GM13976 (cell line): ENCODE measurements at regions not wholly inside any gene's neighbourhood (a gene's known extent, or its start where the extent isn't known, plus 50 kb on each side); places are given as distances from the start of the nearest gene placed in this dataset.

Experiments used
- DNase-seq: peaks from one replicate; pipeline ENCODE4 v3.0.0; 2012; ENCODE audit warnings: low spot score
- CTCF ChIP-seq: IDR thresholded peaks from 2 replicates; pipeline ENCODE4 v1.5.1; 2012; ENCODE audit warnings: borderline replicate concordance, mild to moderate bottlenecking; ENCODE audit not compliant: insufficient read depth; ENCODE audit errors: extremely low read depth, missing control alignments, control extremely low read depth
- in situ Hi-C: fragments of 300-500 bp; cut with MboI; formaldehyde crosslinking; loops from one replicate; pipeline ENCODE4 v1.12.0; 2022; ENCODE audit warnings: low sequenced_read_pairs, mixed read lengths, inconsistent platforms; ENCODE audit not compliant: unreplicated experiment

DNA sequence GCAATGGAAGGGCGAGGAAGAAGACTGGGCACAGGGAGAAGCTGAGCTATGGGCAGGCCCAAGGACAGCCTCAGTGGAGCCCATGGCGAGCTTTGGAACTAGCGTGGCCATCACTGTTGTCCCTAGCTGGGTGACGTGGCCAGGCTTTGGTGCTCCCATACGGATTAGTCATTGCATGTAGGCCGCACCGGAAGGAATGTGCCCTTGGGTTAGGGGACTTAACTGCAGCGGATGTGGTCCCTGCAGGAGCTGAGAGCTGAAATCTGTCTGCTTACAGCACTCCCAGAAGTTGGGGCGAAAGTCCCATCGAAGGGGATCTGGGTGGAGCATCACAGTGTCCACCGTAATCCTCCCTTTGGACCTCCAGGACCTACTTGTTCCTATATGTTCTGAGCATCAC, 133.7 kb downstream of the PAPOLA start:
- no peak for TF ChIP-seq CTCF
- DNase-seq: peak; percentile 5
- in situ Hi-C loops: no loop called here

DNA sequence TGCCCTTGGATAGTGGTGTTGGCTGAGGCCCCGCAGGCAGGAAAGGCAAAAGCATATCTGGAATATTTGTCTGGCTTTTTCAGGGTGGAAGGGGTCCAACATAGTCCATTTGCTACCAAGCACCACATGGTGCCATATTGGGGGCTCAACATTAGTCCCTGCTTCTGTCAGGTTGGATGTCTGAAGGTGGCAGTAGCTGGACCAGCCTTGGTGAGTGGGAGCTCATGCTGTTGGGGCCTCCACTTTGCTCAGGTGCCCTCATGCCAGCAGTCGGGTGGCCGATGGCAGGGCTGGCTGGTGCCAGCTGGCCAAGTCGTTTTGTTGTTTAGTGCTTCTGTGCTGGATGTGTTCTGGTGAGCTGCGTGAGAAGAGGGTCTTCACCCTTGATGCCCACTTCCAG, 135.3 kb downstream of the PAPOLA start:
- no peak for TF ChIP-seq CTCF
- no peak for DNase-seq
- in situ Hi-C loops: no loop called here

DNA sequence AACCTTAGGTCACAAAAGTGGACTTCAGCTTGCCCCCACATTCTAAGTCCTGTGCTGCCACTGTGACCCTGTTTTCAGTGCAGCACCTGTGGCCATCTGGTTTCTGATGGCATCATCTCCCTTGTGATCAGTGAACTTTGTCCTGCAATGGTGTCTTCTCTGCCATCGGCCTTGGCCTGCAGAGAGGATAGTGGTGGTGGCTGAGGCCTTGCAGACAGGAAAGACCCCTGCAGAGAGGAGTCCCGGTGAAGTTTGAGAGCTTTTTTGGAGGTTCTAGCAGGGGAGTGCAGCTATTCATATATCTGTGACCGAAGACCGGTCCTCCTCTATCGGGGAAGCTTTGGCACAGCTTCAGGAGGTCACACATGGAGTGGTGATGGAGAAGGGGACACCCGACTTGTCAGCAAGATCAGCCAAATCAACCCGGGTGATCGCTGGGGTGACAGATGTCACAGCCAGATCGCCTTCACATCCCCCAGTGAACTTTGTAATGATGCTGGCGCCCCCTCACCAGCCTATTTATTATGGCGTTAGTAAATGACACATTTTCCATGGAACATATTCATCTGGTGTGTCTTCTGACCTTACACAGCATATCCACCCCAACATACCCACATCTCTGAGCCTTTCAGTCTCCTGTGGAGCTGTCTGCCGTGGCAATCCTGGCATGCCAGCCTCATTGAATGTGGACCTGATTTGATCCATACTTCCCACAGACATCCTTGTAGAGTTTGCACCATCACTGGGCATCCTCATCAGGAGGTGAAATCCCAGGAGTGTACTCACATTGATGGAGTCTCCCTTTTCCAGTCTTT, 136.1 kb downstream of the PAPOLA start:
- DNase-seq: peak; percentile 6
- in situ Hi-C loops: no loop called here
- TF ChIP-seq CTCF: no peak

DNA sequence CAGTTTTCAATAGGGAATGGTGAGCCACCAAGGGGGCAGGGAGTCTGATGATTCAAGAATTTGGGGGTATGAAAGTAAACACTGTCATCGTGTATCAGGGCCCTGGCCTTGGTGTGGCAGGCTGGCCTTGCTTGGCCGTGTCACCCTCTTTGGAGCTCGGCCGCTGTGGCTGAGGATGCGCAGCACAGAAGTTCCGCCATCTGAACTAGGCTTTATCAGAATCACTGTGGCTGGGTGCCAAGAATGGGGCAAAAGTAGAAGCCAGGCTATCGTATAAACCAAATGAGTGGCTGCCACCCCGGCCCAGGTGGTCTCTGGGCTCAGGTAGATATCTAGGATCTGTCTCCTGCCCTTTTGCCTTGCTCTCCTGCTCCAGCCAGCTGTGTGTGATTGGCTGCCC, 137.4 kb downstream of the PAPOLA start:
- TF ChIP-seq CTCF: no peak
- DNase-seq: no peak
- in situ Hi-C loops: no loop called here

DNA sequence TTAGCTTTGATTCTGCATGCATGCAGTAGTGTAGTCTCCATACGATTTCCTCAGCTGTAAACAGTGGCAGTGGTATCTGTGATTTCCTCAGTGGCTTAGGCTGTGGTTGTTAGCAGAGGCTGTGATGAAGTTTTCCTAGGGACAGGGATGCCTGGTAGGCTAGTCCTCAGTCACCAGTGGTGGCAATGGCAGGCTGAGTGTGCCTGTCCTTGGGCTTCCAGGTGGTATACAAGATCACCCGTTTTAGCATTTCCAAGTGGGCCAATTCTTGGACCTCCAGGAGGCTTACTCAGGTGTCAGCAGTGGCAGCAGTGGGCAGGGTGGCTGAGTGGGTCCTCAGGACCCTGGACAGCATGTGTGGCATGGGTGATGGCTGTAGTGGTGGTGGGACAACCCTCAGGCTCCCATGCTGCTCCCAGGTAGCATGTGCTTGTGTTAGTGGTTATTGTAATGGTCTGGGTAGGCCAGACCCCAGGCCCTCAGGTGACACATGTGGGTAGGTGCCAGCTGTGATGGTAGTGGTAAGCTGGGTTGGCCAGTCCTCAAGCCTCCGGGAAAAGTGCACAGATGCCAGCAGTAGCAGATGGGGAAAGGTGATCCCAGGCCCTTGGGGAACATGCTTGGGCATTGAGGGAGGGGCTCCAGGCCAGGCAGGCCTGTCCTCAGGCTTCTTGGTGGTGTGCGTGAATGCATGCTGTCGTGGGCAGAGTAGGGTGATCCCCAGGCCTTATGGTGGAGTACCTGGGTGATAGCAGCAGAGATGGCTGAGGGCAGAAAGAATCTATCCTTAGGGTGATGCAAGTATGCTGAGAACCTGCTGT, 146.5 kb downstream of the PAPOLA start:
- no peak for TF ChIP-seq CTCF
- in situ Hi-C loops: no loop called here
- DNase-seq: peak; percentile 3

DNA sequence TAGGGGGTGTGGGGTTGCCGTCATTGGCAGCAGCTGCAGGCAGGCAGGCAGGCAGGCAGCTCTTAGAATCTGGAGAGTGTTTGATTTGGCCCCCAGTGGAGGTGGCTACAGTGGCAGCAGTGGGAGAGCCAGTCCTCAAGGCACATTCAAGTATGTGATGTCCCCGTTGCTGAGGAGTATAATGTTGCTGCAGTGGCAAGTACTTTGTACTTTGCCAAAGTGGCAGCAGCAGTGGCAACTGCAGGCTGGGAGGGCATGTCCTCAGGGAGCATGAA, 147.1 kb downstream of the PAPOLA start:
- in situ Hi-C loops: no loop called here
- TF ChIP-seq CTCF: no peak
- no peak for DNase-seq
